GM21390 (cell line): ENCODE measurements at regions not wholly inside any gene's neighbourhood (a gene's known extent, or its start where the extent isn't known, plus 50 kb on each side); places are given as distances from the start of the nearest gene placed in this dataset.
A peak's percentile ranks its signal among the peaks of the same experiment; 100 is the strongest.

Experiments
- ATAC-seq: cut with Tn5 transposase; IDR thresholded peaks from one replicate; pipeline ENCODE4 v1.9.1; 2021; ENCODE audit not compliant: unreplicated experiment

DNA sequence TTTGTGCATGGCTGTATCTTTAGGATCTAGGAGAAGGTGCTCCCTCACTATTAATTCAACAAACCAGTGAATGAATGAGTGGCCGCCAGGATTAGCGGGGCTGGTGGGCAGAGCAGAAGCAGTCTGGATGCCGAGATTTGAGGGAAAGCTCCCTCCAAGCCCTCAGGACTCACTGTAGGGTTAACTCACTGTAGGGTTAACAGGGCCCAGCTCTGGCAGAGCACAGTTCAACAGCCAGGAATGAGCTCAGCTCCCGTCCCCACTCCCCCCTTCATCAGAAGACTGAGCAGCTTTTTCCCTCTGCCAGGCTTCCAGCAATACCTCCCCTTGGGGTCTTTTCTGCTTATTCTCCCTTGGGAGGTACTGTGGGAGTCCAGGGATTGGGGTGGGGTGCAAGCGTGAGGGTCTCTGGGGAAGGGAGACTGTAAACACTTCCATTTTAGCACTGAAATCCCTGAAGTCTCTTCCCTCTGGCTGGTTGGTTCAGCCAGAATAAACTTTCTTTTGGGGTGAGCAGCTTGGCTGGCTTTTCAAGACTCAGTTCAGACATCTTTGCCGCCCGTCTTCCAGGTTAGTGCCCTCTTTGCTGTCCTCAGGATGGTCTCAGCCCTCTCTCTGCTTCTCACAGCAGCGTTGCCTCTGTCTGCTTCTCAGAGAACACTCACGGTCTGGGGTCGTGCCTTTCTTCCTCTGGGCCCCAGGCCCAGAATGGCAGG lies 53.7 kb upstream of the WSB1 start:
- ATAC-seq: no peak

DNA sequence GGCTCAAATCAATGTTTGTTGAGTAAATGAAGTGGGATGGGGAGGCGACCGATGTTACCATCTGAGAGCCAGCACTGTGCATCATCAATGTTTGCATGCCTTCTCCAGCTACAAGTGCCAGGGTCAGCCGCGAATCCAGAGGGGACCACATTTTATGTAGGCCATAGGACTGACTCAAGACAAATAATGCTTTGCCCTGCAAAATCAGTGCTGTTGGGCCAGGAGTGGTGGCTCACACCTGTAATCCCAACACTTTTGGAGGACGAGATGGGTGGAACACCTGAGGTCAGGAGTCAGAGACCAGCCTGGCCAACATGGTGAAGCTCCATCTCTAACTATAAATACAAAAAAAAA lies 53.1 kb upstream of the WSB1 start:
- no peak for ATAC-seq

DNA sequence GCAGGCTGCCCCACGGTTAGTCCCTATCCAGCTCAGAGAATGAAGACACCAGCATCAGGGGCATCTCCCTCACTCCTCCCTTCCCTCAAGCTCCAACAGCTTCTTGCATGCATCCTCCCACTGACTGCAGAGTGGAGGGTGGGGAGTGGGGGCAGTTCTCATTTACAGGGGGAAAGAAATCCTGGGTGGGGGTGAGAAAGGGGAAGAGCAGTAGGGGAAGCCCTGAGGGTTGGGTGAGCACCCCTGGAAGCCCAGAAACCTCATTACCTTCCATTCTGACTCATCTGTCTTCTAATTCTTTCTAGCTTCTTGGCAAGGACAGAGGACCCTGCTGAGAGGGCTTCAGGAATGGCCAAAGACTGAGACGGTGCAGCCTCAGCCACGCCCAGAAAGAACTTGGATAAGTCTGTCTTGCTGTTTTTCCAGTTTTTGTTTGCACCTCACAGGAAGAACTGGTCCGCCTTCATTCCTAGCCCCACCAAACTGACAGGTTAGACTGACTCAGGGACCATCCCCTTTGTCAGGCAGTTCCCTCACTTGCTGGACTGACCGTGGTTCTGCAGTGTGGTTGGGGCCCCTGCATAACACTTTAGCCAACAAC lies 52.5 kb upstream of the WSB1 start:
- ATAC-seq: peak; percentile 50

DNA sequence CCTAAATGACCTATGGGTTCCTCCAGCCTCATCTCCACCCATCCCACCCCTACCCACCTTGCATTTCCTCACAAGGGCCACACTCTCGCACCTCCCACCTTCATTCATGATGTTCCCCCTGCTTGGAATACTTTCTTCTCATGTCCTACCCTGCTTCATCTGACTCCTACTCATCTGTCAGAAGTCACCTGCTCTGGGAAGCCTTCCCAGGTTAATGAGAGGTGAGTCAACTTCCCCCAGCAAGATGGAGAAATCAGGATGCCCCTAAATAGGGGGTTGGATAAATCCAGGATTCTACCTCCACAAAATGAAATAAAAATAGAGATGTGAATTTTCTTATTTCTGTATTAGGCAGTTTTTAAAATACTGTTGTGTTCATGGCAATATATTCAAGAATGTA lies 51.0 kb upstream of the WSB1 start:
- no peak for ATAC-seq

DNA sequence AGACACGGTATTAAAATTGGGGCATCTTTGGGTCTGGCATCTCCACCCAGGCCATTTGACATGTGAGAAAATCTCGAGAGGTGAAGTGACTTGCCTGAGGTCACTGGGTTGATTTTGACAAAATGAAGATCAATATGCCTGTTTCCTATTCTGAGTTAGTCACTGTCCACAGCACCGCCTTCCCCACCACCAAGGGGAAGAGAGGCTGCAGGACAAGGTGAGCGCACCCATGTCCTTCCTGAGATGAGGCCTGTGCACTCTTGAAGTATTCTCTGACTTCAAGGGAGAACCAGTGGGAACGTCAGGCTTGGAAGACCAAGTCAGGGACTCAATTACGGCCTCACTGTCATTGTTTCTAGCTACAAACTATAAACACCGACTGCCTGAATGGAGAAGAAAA lies 49.9 kb upstream of the WSB1 start:
- ATAC-seq: no peak
